AG09309 (cell line): ENCODE measurements at regions not wholly inside any gene's neighbourhood (a gene's known extent, or its start where the extent isn't known, plus 50 kb on each side); places are given as distances from the start of the nearest gene placed in this dataset.

ENCODE experiments used
- DNase-seq: peaks from one replicate; pipeline ENCODE4 v3.0.0-alpha.2; 2010; ENCODE audit warnings: low read depth
- H3K4me3 ChIP-seq: 2 replicates; pipeline ENCODE4 v1.5.1; 2011; ENCODE audit warnings: mild to moderate bottlenecking, low read depth, low read length, moderate library complexity; ENCODE audit not compliant: control insufficient read depth
- CTCF ChIP-seq: IDR thresholded peaks from 2 replicates; pipeline ENCODE4 v1.5.1; 2011; ENCODE audit warnings: mild to moderate bottlenecking, low read depth, low read length, inconsistent platforms; ENCODE audit not compliant: insufficient read depth, control insufficient read depth; ENCODE audit errors: missing control alignments

GRCh38 chr1:218751208-218751948 is 406.2 kb downstream of the TGFB2 start:
- no peak for TF ChIP-seq CTCF
- no peak for DNase-seq
- no peak overlapping the region for H3K4me3 ChIP-seq

GRCh38 chr1:218752126-218752525 is 407.0 kb downstream of the TGFB2 start:
- H3K4me3 ChIP-seq: no peak overlapping the region
- DNase-seq: no peak
- no peak for TF ChIP-seq CTCF

- no peak overlapping the region for H3K4me3 ChIP-seq
- TF ChIP-seq CTCF: no peak
- no peak for DNase-seq
These were observed 409.3 kb downstream of the TGFB2 start for GRCh38 chr1:218754477-218754876.

- no peak overlapping the region for H3K4me3 ChIP-seq
- no peak for TF ChIP-seq CTCF
- DNase-seq: no peak
These were observed 410.0 kb downstream of the TGFB2 start for GRCh38 chr1:218755128-218755527.

GRCh38 chr1:218759795-218760194 is 413.9 kb upstream of the LYPLAL1 start:
- DNase-seq: no peak

More at GRCh38 chr1:218759795-218760194, 413.9 kb upstream of the LYPLAL1 start:
- TF ChIP-seq CTCF: no peak
- H3K4me3 ChIP-seq: no peak overlapping the region
